ENCODE measurements at regions not wholly inside any gene's neighbourhood (a gene's known extent, or its start where the extent isn't known, plus 50 kb on each side); places are given as distances from the start of the nearest gene placed in this dataset.
"Not testable (repeated sequence)": the region's sequence is repeated elsewhere in the genome, so short reads cannot be mapped to it uniquely, and the experiment has no call there.

DNA sequence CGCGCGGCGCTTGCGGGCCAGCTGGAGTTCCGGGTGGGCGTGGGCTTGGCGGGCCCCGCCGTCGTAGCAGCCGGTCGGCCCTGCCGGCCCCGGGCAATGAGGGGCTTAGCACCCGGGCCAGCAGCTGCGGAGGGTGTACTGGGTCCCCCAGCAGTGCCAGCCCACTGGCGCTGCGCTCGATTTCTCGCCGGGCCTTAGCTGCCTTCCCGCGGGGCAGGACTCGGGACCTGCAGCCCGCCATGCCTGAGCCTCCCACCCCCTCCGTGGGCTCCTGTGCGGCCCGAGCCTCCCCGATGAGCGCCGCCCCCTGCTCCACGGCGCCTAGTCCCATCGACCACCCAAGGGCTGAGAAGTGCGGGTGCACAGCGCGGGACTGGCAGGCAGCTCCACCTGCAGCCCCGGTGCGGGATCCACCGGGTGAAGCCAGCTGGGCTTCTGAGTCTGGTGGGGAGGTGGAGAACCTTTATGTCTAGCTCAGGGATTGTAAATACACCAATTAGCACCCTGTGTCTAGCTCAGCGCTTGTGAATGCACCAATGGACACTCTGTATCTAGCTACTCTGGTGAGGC, 99.4 kb upstream of the NRBF2 start:
- TF ChIP-seq, protein P1, sequence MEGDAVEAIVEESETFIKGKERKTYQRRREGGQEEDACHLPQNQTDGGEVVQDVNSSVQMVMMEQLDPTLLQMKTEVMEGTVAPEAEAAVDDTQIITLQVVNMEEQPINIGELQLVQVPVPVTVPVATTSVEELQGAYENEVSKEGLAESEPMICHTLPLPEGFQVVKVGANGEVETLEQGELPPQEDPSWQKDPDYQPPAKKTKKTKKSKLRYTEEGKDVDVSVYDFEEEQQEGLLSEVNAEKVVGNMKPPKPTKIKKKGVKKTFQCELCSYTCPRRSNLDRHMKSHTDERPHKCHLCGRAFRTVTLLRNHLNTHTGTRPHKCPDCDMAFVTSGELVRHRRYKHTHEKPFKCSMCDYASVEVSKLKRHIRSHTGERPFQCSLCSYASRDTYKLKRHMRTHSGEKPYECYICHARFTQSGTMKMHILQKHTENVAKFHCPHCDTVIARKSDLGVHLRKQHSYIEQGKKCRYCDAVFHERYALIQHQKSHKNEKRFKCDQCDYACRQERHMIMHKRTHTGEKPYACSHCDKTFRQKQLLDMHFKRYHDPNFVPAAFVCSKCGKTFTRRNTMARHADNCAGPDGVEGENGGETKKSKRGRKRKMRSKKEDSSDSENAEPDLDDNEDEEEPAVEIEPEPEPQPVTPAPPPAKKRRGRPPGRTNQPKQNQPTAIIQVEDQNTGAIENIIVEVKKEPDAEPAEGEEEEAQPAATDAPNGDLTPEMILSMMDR (IDR thresholded peaks at IDR 0.05; ENCODE audit: low read depth, low read length) = not testable (repeated sequence)
- not testable (repeated sequence) for TF ChIP-seq POLR2A (IDR thresholded peaks at IDR 0.05; ENCODE audit: extremely low read depth, insufficient read length)

Data from NB4 (cell line).